ENCODE measurements at regions not wholly inside any gene's neighbourhood (a gene's known extent, or its start where the extent isn't known, plus 50 kb on each side); places are given as distances from the start of the nearest gene placed in this dataset.
"Not testable (repeated sequence)": the region's sequence is repeated elsewhere in the genome, so short reads cannot be mapped to it uniquely, and the experiment has no call there.

DNA sequence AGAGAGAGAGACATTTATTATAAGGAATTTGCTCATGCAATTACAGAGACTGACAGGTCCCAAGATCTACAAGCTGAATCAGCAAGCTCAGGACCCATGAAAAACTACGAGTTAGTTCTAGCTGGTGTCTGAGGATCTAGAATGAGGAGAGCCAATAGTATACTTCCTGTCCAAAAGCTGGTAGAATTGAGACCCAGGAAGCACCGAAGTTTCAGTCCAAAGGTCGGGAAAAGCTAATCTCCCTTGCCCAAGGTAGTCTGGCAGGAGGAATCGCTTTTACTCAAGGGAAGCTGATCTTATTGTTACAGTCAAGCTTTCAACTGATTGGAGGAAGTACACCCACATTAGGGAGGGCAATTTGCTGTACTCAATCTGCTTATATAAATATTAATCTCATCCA lies 389.6 kb downstream of the ADCYAP1 start:
- no peak for DNase-seq (ENCODE audit: low read depth in 2 of 2)

DNA sequence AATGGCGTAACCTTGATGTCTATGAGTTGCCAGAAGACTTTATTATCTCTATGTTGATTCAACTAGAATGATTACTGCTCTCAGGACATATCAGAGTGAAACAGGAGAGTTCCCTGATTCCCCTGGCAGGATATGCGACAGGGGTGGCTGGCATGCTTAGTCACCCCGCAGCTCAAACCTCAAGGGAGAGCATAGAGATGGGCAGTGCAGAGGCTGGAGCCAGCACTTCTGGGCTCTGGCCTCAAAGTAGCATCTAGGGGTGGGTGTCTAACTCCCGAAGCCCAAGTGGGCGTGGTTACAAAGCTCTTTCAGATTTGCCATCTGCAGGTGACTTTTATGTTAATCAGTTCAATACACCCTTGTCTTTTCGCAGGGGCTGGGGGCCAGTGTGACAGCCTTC lies 391.6 kb downstream of the ADCYAP1 start:
- DNase-seq (ENCODE audit: low read depth in 2 of 2): no peak

DNA sequence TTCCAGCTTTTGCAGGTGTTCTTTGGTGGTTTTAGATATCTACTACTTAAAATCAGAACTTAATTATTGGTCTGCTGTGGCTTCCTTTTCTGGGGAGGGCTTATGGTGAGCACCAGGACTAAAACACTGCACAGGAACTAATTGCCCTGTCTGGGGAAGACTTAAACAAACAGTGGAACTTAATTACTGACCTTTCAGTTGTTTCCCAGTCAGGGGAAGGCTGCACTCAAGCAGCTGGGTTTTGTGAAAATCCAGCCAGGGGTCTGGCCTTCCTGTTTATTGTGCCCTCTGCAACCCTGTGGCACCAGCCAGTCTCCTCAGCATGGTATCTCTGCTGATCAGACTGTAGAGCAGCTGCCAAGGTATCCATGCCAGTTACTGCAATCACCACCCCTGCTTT lies 398.2 kb downstream of the ADCYAP1 start:
- DNase-seq (ENCODE audit: low read depth in 2 of 2): no peak

DNA sequence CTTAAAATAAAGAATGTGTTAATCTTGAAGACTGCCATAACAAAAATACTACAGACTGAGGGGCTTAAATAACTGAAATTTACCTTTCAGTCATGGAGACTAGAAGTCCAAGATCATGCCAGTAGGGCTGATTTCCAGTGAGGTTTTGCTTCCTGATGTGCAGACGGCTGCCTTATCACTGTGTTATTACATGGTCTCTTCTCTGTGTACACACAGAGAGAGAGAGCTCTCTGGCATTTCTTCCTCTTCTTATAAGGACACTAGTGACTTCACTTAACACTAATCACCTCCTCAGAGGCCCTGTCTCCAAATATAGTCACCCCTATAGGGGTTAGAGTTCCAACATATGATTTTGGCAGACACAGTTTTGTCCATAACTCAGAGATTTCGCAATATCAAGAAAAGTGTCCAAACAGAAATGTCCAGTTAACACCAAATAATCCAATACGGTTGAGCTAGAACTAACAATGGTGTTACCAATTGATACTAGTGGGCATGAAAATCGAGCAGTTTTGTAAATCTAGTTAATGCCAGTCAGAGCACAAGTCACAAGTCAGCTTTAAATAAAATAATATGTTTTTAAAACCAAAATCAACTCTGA lies 399.8 kb downstream of the ADCYAP1 start:
- no peak for DNase-seq (ENCODE audit: low read depth in 2 of 2)

DNA sequence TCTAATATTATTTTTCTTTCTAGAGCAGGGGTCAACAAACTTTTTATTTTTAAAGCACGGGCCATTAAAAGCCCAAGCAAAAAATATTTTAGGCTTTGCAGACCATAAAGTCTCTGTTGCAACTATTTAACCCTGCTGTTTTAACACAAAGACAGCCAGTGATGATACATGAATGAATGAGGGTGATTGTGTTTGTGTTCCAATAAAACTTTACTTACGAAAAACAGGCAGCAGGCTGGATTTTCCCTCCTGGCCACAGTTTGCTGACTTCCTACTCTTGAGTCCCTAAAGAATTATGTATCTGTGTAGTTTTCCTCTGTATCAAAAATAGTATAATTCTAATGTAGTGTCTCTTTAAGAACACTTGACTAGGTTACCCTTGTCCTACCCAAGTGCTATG lies 402.0 kb downstream of the ADCYAP1 start:
- no peak for DNase-seq (ENCODE audit: low read depth in 2 of 2)

DNA sequence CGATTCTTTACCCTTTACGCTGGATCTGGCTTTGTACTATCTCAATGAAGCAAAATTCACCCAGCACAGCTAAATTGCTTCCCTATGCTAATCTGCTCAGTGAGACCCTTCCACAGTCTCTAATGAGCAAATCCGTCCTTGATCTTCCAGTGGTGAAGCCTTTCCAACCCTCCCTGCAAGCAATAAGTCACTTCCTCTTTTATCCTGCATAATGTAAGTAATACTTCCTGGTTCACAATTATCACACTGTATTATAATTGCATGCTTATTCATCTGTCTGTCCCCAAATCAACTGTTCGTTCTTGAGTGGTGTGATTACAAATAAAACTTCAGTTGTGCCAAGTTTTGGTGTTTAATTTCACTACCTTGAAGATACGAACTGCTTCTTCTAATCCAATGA lies 404.0 kb downstream of the ADCYAP1 start:
- no peak for DNase-seq (ENCODE audit: low read depth in 2 of 2)

DNA sequence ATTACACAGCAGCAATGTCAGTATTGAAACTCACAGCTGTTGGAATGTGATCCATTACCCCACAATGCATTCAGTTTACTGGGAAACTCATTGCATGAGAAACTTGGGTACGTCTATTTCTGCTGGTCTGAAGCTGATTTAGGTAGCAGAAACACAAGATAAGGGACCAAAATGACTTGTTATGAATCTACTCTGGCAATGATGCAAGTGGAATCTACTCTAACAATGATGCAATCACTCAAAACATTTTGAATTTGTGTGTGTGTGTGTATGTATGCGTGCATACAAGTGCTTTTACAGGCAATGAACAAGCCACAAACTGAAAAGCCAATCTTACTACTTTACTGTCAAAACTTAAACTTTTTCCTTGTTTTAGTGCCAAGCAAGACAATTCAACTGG lies 406.7 kb downstream of the ADCYAP1 start:
- DNase-seq (ENCODE audit: low read depth in 2 of 2): no peak

DNA sequence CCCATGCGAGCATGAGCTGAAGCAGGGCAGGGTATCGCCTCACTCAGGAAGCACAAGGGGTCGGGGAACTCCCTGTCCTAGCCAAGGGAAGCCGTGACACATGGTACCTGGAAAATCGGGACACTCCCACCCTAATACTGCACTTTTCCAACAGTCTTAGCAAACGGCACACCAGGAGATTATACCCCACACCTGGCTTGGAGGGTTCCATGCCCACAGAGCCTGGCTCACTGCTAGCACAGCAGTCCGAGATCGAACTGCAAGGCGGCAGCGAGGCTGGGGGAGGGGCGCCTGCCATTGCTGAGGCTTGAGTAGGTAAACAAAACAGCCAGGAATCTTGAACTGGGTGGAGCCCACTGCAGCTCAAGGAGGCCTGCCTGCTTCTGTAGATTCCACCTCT lies 430.7 kb downstream of the ADCYAP1 start:
- not testable (repeated sequence) for DNase-seq (ENCODE audit: low read depth in 2 of 2)

DNA sequence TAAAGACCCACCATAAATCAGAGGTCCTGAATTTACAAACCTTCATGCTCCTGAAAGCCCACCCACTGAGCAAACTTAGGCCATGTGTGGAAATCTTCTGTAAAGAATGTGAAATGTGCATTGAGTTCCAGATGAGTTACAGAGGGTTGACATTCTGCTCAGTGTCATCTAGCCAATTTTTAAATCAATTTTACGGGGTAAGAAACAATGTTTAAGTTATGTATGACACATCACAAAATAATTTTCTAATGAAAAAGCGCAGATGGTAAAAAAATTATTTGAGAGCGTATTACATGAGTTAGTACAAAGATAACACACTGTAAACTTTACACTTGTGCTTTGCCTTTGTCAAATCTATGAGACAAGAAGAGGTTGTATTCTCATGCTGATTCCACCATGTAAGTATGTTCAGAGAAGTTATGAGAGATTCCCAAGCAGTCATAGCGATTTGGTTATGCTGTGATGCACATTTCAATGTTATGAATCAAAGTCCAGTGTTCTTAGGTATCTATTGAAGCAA lies 446.3 kb downstream of the ADCYAP1 start:
- no peak for DNase-seq (ENCODE audit: low read depth in 2 of 2)

DNA sequence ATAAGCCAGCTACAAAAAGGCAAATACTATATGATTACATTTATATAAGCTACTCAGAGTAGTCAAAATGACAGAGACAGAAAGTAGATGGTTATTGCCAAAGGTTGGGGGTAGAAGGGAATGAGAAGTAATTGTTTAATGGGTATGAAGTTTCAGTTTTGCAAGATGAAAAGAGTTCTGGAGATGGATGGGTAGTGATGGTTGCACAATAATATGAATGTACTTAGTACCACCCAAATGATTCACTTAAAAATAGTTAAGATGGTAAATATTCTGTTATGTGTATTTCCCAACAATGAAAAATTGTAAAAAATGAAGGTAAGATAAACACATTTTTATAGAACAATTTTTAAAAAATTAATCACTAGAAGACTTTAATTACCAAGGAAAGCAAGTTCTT lies 448.4 kb downstream of the ADCYAP1 start:
- no peak for DNase-seq (ENCODE audit: low read depth in 2 of 2)

DNA sequence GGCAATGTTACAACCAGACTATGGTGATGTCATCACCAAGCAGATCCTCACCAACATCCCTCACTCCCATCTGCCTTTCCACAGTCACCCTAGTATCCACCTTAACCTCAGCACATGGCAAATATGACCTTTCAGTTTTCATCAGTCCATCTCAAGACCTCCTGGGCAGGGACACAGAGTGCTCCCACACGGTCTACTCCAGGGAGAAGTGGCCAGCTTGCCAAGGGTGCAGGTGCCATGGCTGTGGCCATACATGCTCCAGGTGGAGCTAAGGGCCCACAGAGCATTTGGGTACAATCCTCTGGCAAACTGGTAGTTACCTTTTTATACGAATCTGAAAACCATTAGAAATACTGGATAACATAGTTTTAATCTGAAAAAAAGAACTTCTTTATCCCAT lies 453.1 kb downstream of the ADCYAP1 start:
- DNase-seq (ENCODE audit: low read depth in 2 of 2): no peak

DNA sequence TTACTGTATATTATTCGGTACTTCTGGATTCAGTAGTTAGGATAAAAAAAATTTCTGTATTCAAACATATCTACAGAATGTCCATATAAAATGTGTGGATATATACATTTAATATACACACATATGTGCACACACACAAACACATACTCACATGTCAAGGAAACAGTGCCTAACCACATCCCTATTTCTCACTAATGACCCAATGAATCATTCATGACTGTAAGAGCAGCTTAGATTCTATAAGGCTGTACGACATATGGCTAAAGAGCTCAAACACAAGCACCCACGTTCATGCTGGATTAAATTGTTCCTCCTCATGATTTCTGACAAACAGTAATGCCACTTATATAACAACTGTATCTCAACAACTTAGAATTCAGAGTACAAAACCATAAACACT lies 457.3 kb downstream of the ADCYAP1 start:
- DNase-seq (ENCODE audit: low read depth in 2 of 2): no peak

DNA sequence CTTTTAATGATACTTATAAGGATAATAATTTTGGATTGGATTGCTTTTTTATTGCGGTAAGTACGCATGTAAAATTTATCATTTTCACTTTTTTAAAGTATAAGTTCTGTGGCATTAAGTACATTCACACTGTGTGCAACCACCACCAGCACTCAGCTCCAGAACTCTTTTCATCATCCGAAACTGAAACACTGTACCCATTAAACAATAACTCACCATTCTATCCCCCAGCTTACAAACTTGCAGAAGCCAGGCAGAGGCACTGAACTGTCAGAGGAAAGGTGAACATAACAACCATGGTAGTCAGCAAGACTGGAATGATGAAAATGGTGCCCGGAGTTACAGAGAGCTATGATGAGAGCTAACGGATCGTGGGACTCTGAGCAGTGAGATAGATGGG lies 465.9 kb downstream of the ADCYAP1 start:
- no peak for DNase-seq (ENCODE audit: low read depth in 2 of 2)

DNA sequence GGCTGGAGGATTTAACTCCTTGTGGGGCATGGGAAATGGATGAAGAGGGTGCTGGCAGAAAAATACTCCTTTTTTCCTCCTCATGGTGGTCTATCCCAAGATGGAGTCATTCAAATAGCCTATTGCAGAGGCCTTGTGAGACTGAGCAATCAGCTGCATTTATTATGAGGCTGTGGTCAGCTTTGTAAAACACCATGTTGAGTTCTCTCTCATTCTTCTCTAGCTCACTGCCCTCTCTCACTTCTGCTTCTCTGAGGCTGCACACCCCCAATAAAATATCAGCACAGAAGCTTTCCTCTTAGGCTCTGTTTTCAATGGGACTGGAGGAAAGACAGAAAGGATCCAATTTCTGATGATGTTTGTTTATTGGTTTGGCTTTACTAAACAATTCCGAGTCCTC lies 467.1 kb downstream of the ADCYAP1 start:
- no peak for DNase-seq (ENCODE audit: low read depth in 2 of 2)

DNA sequence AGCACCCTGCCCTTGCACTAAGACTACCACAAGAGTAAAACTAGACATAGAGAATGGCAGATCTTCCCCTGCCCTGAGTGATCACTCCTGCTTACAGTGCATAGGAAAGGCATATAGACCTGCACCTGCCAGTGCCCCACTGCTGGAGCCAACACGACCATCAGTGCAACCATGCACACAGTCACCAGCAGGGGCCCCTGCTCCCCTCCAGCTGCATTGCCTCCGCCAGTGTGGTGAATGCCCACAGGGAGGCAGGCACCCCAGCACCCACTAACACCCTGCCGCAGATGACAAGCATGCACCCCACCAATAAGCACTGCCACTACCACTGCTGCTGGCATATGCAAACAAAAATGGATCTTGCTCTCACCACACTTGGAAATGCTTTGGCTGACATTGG lies 478.8 kb downstream of the ADCYAP1 start:
- no peak for DNase-seq (ENCODE audit: low read depth in 2 of 2)

DNA sequence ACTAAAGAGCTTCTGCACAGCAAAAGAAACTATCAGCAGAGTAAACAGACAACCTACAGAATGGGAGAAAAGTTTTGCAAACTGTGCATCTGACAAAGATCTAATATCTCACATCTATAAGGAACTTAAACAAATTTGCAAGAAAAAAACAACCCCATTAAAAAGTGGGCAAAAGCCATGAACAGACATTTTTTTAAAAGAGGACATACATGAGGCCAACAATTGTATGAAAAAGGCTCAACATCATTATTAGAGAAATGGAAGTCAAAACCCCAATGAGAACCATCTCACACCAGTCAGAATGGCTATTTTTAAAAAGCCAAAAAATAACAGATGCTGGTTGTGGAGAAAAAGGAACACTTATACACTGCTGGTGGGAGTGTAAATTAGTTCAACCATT lies 483.8 kb downstream of the ADCYAP1 start:
- not testable (repeated sequence) for DNase-seq (ENCODE audit: low read depth in 2 of 2)

DNA sequence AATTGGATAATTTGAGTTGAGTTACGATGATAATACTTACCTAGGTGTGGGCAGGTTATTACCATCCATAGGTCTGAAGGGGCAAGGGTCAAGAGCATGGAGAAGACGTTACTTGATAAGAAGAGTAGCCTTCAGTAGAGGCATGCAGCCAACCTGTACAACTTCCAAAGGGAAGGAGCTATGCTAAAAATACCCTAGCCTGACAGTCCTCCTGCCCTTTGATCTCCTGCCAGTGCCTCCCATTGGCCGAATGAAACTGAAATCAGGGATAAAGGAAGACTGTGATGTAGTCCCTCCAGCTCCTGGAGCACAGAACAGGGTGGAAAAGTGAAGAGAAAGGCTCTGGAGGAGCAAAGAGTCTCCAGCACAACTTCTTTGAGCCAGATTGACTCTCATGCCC lies 487.4 kb downstream of the ADCYAP1 start:
- no peak for DNase-seq (ENCODE audit: low read depth in 2 of 2)

DNA sequence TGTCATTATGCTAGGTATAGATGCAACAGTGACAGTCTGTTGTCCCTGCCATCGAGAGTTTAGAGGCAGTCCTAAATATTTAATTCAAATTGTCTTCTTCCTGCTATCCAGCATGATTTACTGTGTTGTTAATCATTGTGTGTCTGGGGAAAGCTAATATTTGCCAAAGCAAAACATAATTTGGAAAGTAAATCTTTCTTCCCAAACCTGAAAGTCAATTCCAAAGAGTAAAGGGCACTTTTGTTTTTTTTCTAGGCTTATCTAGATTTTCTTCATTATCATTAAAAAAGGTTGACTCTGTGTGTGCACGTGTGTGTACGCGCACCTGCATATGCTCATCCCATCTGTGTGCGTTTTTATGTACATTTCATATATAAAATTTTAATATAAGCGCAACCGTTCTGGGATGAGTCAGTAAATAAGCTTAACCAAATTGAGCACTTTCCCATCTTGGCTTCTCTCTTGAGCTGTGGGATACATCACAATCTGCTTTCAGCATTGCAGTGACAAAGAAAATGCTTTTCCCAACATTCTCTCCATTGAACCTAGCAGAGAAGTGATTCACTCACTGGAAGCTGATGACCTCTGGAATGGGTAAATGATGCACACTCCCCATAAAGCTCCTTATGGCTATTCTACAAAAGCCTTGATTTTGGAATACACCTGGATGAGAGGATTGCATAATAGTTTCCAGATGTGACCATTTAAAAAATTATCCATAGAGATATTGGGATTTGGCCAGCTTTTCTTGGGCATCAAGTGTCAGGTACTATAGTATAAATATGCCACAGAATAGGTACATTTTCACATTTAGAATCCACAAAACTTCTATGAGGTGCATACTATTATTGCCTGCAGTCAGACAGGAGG lies 488.4 kb downstream of the ADCYAP1 start:
- no peak for DNase-seq (ENCODE audit: low read depth in 2 of 2)

DNA sequence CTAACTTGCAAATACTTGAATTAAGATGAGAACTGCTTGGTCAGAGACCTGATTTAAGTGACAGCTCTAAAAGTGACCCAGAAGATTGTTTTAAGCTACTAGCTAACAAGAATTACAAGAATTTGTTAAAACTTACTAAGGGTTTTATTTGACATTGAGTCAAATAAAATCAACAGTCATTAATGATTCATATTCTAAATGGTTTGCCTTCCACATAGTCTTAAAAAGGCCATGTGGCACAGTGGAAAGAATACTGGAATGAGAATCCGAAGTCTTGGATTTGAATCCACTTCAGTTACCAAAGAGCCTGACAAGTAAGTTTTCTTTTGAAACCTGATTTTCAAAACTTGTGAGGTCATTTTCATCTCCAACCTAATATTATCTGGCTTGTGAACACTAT lies 489.3 kb downstream of the ADCYAP1 start:
- no peak for DNase-seq (ENCODE audit: low read depth in 2 of 2)

DNA sequence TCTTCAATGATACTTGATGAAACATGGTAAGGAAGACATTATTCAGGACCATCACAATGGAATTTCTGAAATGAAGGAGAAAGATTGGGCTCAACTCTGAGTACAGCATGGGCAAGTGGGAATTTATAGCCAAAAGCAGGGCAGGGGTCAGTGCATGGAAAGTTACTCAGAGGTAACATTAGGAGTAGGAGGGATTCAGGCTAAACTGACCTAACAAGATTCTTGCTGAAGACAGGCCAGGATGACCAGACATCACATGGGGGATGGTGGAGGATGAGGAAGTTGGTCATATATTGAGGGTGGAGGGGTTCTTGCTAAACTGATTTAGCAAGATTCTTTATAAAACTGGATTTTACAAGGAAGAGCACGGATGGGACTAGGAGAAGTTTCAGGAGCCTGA lies 489.8 kb downstream of the ADCYAP1 start:
- DNase-seq (ENCODE audit: low read depth in 2 of 2): no peak

DNA sequence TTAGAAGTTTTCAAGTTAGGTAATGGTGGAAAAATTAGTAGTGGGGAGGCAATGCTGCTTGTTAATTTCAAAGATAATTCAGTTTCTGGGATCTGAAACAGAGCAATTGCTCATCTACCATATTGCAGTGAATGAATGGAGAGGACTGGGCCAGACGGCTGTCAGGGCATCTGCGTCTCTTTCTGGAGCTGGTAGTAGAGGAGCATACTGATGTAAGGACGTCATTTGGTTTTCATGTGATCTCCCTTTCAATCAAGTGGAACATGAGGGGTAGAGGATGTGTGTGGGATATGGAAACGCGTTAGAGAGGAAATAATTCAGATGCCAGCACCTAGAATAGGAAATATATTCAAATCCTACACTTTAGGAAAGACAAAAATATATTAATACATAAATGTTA lies 490.3 kb downstream of the ADCYAP1 start:
- DNase-seq (ENCODE audit: low read depth in 2 of 2): no peak

DNA sequence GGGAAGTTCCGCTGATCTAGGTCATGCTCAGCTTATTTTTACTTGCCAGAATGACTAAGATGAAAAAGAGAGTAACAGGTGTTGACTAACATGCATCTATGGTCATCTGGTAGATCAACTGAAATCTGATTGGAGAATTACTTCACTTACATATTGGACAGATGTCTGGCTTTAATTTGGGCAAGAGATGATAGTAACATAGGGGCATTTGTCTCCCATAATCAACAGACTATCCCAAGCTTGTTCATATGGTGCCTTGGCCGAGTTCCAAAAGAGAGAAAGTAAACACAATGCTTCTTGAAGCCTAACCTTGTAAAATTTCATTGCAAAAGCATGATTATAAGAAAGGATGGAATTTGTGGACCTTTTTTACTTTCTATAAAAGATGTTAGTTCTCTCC lies 503.7 kb downstream of the ADCYAP1 start:
- DNase-seq (ENCODE audit: low read depth in 2 of 2): no peak

DNA sequence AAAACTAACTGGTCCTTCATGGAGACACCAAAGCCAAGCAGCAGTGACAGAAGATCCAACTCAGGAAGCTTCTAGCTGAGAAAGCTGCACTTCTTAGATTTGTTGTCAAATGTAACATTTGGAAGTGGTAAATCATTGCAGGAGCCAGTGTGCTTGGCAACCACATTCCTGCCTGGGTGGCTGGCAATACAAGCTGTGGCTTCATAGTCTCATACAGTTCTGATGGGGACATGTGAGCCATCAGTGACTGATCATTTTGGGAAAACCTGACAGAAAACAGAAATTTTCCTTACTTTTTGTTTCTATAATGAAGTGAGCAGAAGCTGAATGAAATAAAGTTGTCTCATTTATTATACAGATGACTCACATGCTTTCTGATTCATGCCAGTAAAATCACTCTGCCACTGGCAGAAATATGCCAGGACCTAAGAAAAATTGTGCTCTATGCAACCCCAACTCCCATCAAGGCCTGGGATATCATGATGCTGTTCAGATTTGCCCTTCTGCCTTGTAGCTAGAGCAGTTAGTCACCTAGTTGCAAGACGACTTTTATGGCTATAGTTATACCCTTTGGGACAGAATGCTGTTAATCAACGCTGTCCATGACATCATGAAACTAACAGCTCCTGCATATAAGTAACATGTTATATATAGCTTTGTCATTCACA lies 508.1 kb downstream of the ADCYAP1 start:
- DNase-seq (ENCODE audit: low read depth in 2 of 2): no peak
